ENCODE measurements at regions not wholly inside any gene's neighbourhood (a gene's known extent, or its start where the extent isn't known, plus 50 kb on each side); places are given as distances from the start of the nearest gene placed in this dataset.

DNA sequence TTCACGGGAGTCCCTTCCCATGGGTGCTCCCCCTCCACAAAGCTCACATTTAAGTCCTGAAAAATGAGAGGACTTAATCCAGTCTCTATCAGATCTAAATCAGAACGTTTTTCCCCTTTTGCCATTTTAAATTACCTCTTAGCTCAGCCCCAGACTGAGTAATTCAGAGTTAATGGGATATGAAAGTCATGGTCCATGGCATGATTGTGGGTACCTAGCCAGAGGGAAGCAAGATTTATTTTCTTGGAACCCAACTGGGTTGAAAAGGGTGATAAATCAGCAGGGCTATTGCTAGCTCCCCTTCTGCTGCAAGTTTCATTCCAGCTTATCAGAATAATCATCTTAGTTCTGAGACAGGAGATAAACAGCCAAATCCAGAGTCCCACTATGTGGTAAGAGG is 320.2 kb upstream of the CHD6 start:
- TF ChIP-seq, protein P1, sequence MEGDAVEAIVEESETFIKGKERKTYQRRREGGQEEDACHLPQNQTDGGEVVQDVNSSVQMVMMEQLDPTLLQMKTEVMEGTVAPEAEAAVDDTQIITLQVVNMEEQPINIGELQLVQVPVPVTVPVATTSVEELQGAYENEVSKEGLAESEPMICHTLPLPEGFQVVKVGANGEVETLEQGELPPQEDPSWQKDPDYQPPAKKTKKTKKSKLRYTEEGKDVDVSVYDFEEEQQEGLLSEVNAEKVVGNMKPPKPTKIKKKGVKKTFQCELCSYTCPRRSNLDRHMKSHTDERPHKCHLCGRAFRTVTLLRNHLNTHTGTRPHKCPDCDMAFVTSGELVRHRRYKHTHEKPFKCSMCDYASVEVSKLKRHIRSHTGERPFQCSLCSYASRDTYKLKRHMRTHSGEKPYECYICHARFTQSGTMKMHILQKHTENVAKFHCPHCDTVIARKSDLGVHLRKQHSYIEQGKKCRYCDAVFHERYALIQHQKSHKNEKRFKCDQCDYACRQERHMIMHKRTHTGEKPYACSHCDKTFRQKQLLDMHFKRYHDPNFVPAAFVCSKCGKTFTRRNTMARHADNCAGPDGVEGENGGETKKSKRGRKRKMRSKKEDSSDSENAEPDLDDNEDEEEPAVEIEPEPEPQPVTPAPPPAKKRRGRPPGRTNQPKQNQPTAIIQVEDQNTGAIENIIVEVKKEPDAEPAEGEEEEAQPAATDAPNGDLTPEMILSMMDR (IDR thresholded peaks at IDR 0.05; ENCODE audit: low read depth, low read length, missing control alignments), result no peak
- no peak for DNase-seq (ENCODE audit: low read depth)
- in situ Hi-C loops (cut with HindIII; ENCODE audit: low sequenced_read_pairs), result no loop called here

DNA sequence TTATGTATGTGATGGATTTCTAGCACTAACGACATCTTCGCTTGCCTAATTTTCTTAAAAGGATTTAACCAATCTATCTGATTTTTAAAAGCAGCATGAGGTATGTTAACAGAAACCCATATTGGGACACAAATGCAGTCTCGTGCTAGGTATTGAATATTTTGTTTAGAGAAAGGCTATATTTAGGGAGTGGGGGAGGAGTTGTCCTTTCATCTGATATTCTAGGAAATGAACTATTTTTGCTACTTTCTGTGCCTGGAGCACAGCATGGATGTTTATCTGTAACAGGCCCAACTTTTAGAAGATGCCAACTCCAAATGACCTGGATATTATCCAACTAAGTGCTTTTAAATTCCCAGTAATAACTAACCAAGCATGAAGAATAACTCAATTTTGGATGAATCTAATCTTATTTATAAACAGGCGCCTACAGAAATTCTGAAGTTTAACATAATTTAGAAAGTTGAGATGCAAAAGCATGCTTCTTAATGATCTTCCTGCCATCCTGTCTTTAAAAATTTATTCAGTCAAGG is 317.1 kb upstream of the CHD6 start:
- DNase-seq (ENCODE audit: low read depth), result no peak
- TF ChIP-seq, protein P1 (IDR thresholded peaks at IDR 0.05; ENCODE audit: low read depth, low read length, missing control alignments), result no peak
- in situ Hi-C loops (cut with HindIII; ENCODE audit: low sequenced_read_pairs), result no loop called here
- H3K4me3 ChIP-seq (ENCODE audit: low read depth, low read length), result no peak overlapping the region

More for the DNA sequence above, 320.2 kb upstream of the CHD6 start:
- H3K4me3 ChIP-seq (ENCODE audit: low read depth, low read length), result no peak overlapping the region

DNA sequence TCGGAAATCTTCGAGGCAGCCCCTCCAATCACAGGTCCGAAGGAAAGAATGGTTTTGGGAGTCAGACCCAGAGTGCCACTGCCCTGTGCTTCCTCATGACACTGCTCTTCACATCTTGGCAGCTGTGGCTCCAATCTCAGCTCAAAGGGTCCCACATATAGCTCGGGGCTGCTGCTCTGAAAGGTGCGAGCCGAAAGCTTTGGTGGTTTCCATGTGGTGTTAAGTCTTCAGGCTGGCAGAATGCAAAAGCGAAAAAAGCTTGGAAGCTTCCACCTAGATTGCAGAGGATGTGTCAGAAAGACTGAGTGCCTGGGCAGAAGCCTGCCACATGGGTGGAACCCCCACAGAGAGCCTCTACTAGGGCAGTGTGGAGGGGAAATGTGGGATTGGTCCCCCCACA is 314.3 kb upstream of the CHD6 start:
- no peak for DNase-seq (ENCODE audit: low read depth)
- TF ChIP-seq, protein P1 (IDR thresholded peaks at IDR 0.05; ENCODE audit: low read depth, low read length, missing control alignments), result no peak
- in situ Hi-C loops (cut with HindIII; ENCODE audit: low sequenced_read_pairs), result no loop called here
- H3K4me3 ChIP-seq (ENCODE audit: low read depth, low read length), result no peak overlapping the region

- TF ChIP-seq, protein P1 (IDR thresholded peaks at IDR 0.05; ENCODE audit: low read depth, low read length, missing control alignments), result no peak
- in situ Hi-C loops (cut with HindIII; ENCODE audit: low sequenced_read_pairs), result no loop called here
- DNase-seq (ENCODE audit: low read depth), result no peak
- H3K4me3 ChIP-seq (ENCODE audit: low read depth, low read length), result no peak overlapping the region
Observed at GRCh38 chr20:41927655-41928054, 309.5 kb upstream of the CHD6 start.

DNA sequence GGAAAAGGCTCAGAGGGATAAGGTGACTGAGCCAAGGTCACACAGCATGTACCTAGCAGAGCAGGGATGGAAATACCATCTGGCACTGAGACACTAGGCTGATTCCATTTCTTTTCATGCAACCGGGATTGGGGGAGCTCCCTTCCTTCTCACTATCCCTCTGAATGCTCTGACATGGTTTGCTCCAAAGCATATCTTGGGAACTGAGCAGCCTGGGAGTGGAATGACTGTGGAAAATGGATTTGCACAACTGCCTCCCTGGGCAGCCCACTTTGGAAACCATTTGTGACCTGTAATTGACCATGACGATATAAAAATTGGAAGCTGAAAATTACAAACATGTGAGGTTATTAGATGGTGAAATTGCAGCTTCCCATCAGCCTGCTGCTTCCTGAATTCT is 309.0 kb upstream of the CHD6 start:
- no peak overlapping the region for H3K4me3 ChIP-seq (ENCODE audit: low read depth, low read length)
- TF ChIP-seq, protein P1 (IDR thresholded peaks at IDR 0.05; ENCODE audit: low read depth, low read length, missing control alignments), result no peak
- DNase-seq (ENCODE audit: low read depth), result no peak
- in situ Hi-C loops (cut with HindIII; ENCODE audit: low sequenced_read_pairs), result no loop called here

DNA sequence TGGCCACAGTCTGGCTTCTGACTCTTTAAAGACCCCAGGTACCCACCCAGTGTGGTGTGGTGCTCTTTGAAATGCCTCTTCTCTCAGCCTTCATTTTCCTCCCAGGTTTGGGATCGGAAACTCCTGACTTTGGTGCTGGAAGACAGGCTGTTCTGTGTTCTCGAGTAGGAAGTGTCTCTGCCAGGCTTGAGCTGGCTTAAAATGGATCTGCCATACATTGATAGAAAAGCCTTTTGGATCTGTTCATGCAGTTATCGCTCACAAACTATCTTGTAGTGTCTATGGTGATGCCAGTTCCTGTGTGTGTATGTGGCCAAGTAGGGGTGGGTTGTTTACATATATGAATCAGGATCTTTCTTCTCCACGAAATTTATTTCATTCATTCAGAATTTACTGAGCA is 307.3 kb upstream of the CHD6 start:
- DNase-seq (ENCODE audit: low read depth), result no peak
- no peak overlapping the region for H3K4me3 ChIP-seq (ENCODE audit: low read depth, low read length)
- TF ChIP-seq, protein P1 (IDR thresholded peaks at IDR 0.05; ENCODE audit: low read depth, low read length, missing control alignments), result no peak
- in situ Hi-C loops (cut with HindIII; ENCODE audit: low sequenced_read_pairs), result no loop called here

DNA sequence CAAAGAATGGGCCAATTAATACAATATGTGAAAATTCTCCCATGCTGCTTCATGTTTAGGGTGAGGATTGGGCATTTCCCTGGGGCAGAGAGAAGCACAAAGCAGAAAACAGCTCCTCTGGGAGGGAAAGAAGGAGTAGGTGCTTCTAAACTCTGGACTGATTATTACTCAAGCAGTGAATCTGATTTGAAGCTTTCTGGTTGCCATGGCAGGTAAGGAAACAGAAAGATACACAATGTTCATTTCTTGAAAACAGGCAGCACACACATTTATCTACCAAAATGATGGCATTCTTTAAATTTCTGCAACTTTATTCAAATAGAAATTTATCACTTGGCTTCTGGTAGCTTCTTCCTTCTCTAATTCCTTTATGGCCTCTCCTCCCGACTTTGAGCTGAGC is 305.4 kb upstream of the CHD6 start:
- H3K4me3 ChIP-seq (ENCODE audit: low read depth, low read length), result no peak overlapping the region
- TF ChIP-seq, protein P1 (IDR thresholded peaks at IDR 0.05; ENCODE audit: low read depth, low read length, missing control alignments), result no peak
- DNase-seq (ENCODE audit: low read depth), result no peak
- in situ Hi-C loops (cut with HindIII; ENCODE audit: low sequenced_read_pairs), result no loop called here
